Adrenal gland (tissue), 5 donors: ENCODE measurements at regions not wholly inside any gene's neighbourhood (a gene's known extent, or its start where the extent isn't known, plus 50 kb on each side); places are given as distances from the start of the nearest gene placed in this dataset.

ENCODE experiments used
- POLR2A ChIP-seq, 2 donors: fragments of 450-650 bp; IDR thresholded peaks; one replicate each; pipeline ENCODE4 v1.6.1; 2017; ENCODE audit warnings: antibody characterized with exemption in 2 of 2, mild to moderate bottlenecking in 2 of 2, moderate library complexity in 1 of 2
- TF ChIP-seq, protein P1 (sequence below), 6 experiments: fragments of 450-650 bp in 4 of 6; fragments of 200-600 bp in 2 of 6; sonication (generic) in 1 of 6; IDR thresholded peaks; 1 replicate in 5 of 6; 2 replicates in 1 of 6; pipeline versions ENCODE4 v1.5.1 to v1.8.0; 2016 to 2021; ENCODE audit warnings: antibody characterized with exemption in 6 of 6, mild to moderate bottlenecking in 2 of 6, moderate library complexity in 1 of 6
- donor health status: DM: no; HTN: no; CAD: no.

DNA sequence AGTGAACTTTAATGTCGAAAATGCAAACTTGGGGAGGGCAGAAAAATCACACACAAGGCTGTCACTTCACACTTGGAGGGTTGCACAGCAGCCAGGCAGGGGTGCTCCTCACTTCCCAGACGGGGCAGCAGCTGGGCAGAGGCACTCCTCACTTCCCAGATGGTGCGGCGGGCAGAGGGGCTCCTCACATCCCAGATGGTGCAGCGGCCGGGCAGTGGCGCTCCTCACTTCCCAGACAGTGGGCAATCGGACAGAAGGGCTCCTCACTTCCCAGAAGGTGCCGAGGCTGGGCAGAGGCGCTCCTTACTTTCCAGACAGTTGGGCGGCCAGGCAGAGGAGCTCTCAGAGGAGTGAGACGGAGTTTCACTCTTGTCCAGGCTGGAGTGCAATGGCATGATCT lies 90.6 kb downstream of the HMGB3 start:
- TF ChIP-seq, protein P1, sequence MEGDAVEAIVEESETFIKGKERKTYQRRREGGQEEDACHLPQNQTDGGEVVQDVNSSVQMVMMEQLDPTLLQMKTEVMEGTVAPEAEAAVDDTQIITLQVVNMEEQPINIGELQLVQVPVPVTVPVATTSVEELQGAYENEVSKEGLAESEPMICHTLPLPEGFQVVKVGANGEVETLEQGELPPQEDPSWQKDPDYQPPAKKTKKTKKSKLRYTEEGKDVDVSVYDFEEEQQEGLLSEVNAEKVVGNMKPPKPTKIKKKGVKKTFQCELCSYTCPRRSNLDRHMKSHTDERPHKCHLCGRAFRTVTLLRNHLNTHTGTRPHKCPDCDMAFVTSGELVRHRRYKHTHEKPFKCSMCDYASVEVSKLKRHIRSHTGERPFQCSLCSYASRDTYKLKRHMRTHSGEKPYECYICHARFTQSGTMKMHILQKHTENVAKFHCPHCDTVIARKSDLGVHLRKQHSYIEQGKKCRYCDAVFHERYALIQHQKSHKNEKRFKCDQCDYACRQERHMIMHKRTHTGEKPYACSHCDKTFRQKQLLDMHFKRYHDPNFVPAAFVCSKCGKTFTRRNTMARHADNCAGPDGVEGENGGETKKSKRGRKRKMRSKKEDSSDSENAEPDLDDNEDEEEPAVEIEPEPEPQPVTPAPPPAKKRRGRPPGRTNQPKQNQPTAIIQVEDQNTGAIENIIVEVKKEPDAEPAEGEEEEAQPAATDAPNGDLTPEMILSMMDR (IDR thresholded peaks at IDR 0.05), result no peak
- TF ChIP-seq POLR2A (IDR thresholded peaks at IDR 0.05), result no peak
